Prostate gland (tissue), 2 donors: ENCODE measurements at regions not wholly inside any gene's neighbourhood (a gene's known extent, or its start where the extent isn't known, plus 50 kb on each side); places are given as distances from the start of the nearest gene placed in this dataset.
A peak's percentile ranks its signal among the peaks of the same experiment; 100 is the strongest.

ENCODE experiments used
- DNase-seq: peaks from one replicate; pipeline ENCODE4 v3.0.0-alpha.2; 2019; ENCODE audit warnings: low spot score
- H3K27ac ChIP-seq, 2 donors: fragments of 200-600 bp; sonication (generic); 2 replicates each; pipeline ENCODE4 v1.5.1; 2017 to 2019
- H3K27me3 ChIP-seq: fragments of 200-600 bp; sonication (generic); replicated peaks from 2 replicates; pipeline ENCODE4 v1.5.1; 2019; ENCODE audit not compliant: insufficient read depth
- H3K36me3 ChIP-seq, 2 donors: fragments of 200-600 bp; sonication (generic); 1 replicate in 1 of 2; 2 replicates in 1 of 2; pipeline versions ENCODE4 v1.5.1 to v1.8.1; 2017 to 2019
- H3K4me1 ChIP-seq: fragments of 200-600 bp; sonication (generic); replicated peaks from 2 replicates; pipeline ENCODE4 v1.5.1; 2019
- H3K4me3 ChIP-seq, 2 donors: fragments of 200-600 bp; sonication (generic); 2 replicates each; pipeline ENCODE4 v1.5.1; 2017 to 2019
- H3K9me3 ChIP-seq: fragments of 200-600 bp; sonication (generic); 2 replicates; pipeline ENCODE4 v1.5.1; 2017
- CTCF ChIP-seq, 4 experiments: fragments of 200-600 bp in 2 of 4; fragments of 450-650 bp in 2 of 4; sonication (generic) in 2 of 4; IDR thresholded peaks; 1 replicate in 3 of 4; 2 replicates in 1 of 4; pipeline ENCODE4 v1.5.1; 2016 to 2019; ENCODE audit warnings: antibody characterized with exemption in 4 of 4, mild to moderate bottlenecking in 2 of 4, moderate library complexity in 2 of 4
- POLR2A ChIP-seq: fragments of 450-650 bp; IDR thresholded peaks from one replicate; pipeline ENCODE4 v1.6.1; 2016; ENCODE audit warnings: antibody characterized with exemption, mild to moderate bottlenecking
- POLR2AphosphoS5 ChIP-seq: sonication (generic); formaldehyde crosslinking; IDR thresholded peaks from one replicate; pipeline ENCODE4 v1.6.1; 2017; ENCODE audit warnings: antibody characterized with exemption
- WGBS: methylation state at CpG from one replicate; pipeline ENCODE4 v1.1.5; 2018; 5-methylcytosine and 5-hydroxymethylcytosine counted together
- intact Hi-C: fragments of 100-400 bp; cut with DNase I; formaldehyde crosslinking; loops from one replicate; pipeline ENCODE4 v1.14.2; 2022

DNA sequence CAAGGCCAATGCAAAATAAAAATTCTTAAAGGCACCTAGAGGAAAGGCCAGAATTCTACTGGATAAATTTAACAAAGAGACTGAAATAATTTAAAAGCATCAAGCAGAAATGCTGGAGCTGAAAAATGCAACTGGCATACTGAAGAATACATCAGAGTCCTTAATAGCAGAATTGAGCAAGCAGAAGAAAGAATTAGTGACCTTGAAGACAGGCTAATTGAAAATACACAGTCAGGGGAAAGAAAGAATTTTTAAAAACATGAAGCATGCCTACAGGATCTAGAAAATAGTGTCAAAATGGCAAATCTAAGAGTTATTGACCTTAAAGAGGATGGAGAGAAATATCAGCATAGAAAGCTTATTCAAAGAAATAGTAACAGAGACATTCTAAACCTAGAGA is 371.7 kb downstream of the KLHL13 start:
- no peak for DNase-seq
- TF ChIP-seq CTCF (IDR thresholded peaks at IDR 0.05) (no peak), POLR2AphosphoS5 (no peak), POLR2A (no peak)
- no peaks in the 10 kb centered on the region for H3K4me1 ChIP-seq
- no peaks in the 10 kb centered on the region for H3K9me3 ChIP-seq
- no peak overlapping the region for H3K27ac ChIP-seq
- no peaks in the 10 kb centered on the region for H3K36me3 ChIP-seq
- no peak overlapping the region for H3K4me3 ChIP-seq
- H3K27me3 ChIP-seq, result no peaks in the 10 kb centered on the region
- intact Hi-C loops, result no loop called here

DNA sequence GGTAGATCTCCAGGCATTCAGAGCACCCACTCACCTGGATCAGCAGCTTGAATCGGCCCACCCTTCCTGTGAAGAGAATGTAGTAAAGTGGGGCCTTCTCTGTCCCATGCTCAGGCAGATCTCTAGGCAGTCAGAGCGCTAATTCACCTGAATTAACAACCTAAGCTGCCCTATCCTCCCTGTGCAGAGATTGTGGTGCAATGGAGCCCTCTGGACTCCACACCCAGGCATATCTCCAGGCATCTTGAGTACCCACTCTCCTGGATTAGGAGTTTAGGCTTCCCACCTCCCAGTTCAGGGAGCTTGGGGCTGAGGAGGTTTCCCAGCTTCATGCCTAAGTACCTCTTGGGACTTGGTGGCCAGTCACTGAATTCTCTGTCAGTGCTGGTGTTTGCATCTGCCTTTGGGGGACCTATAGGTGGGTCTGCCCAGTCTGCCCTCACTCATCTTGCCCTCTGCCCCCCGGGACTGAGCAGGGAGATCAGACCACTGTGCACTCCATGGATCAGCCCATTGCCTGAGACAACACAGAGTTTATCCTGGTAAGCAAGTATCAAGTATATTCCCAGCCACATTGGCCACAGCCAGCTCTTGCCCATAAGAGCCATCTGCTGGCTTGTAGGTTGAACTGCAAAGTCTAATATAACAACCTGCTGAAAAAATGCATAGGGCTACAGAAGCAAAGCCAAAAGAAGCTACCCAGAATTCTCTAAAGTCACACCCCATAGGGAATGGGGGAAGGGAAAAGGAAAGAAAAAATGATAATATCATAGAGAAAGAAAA is 372.9 kb downstream of the KLHL13 start:
- DNase-seq, result peak; percentile 4
- Histone ChIP-seq H3K9me3 (no peaks in the 10 kb centered on the region), H3K36me3 (no peaks in the 10 kb centered on the region), H3K4me3 (no peak overlapping the region), H3K4me1 (no peaks in the 10 kb centered on the region), H3K27me3 (no peaks in the 10 kb centered on the region), H3K27ac (no peak overlapping the region)
- WGBS, result 86% methylated on average over 2 of the region's 3 CpGs
- intact Hi-C loops, result no loop called here
- TF ChIP-seq CTCF (IDR thresholded peaks at IDR 0.05) (peak in 1 of 4 experiments; percentile 32), POLR2A (no peak), POLR2AphosphoS5 (no peak)

DNA sequence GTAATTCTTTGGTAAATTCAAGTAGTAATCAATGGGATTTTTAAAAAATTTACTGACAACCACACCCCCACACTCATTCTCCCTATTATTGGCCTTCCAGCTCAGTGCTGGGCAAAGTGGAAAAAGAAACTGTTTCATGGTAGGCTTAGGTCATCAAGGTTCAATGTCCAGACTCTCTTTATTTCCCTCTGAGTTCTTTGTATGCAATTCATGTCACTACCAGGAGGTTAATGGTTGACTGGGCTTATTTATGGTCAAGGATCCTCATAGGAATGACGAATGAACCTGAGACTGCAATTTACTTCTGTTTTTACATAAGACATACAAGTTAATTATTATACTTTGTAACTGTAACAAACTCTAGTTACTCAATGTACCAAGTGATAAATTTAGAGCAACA is 403.2 kb downstream of the KLHL13 start:
- Histone ChIP-seq H3K27me3 (no peaks in the 10 kb centered on the region), H3K4me3 (no peak overlapping the region), H3K27ac (no peak overlapping the region), H3K9me3 (no peaks in the 10 kb centered on the region), H3K4me1 (no peaks in the 10 kb centered on the region), H3K36me3 (no peaks in the 10 kb centered on the region)
- TF ChIP-seq CTCF (IDR thresholded peaks at IDR 0.05), result no peak
- TF ChIP-seq POLR2AphosphoS5, result no peak
- no peak for TF ChIP-seq POLR2A
- no peak for DNase-seq
- WGBS, result 33% methylated on average over 1 of the region's 1 CpG
- intact Hi-C loops, result no loop called here

DNA sequence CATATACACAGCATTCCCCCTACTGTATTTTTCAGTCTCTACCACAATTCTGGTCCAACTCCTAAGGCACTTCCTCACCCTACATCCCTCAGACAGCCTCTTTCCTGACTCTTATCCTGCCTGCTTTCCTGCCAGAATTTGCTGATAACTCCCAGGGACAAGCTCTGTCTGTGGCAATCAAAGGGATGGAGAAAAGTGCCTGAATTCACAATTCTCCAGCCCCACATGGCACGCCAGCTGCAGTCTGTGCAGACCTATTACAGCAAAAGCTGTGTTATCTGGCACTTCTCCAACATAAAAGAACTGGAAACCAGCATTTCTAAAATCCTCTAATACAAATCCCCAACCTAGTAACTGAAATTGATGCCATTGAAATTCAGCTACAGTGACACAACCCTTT is 404.8 kb downstream of the KLHL13 start:
- Histone ChIP-seq H3K27ac (no peak overlapping the region), H3K36me3 (no peaks in the 10 kb centered on the region), H3K9me3 (no peaks in the 10 kb centered on the region), H3K27me3 (no peaks in the 10 kb centered on the region), H3K4me3 (no peak overlapping the region), H3K4me1 (no peaks in the 10 kb centered on the region)
- DNase-seq, result no peak
- WGBS, result 100% methylated on average over 1 of the region's 1 CpG
- intact Hi-C loops, result no loop called here
- TF ChIP-seq POLR2A (no peak), CTCF (IDR thresholded peaks at IDR 0.05) (no peak), POLR2AphosphoS5 (no peak)
